SIG-M5 (cell line): ENCODE measurements at regions not wholly inside any gene's neighbourhood (a gene's known extent, or its start where the extent isn't known, plus 50 kb on each side); places are given as distances from the start of the nearest gene placed in this dataset.
"Not testable (repeated sequence)": the region's sequence is repeated elsewhere in the genome, so short reads cannot be mapped to it uniquely, and the experiment has no call there.

Experiments
- DNase-seq: peaks from one replicate; lab custom pipeline; 2025; lab: John Stamatoyannopoulos, UW

GRCh38 chr6:11486959-11487358 is 50.6 kb upstream of the TMEM170B start:
- no peak for DNase-seq

- no peak for DNase-seq
Measured at GRCh38 chr6:11486486-11486885, 51.1 kb upstream of the TMEM170B start.

- DNase-seq: no peak
Measured at GRCh38 chr6:11486051-11486450, 51.5 kb upstream of the TMEM170B start.

GRCh38 chr6:11485271-11485670 is 52.3 kb upstream of the TMEM170B start:
- DNase-seq: no peak

GRCh38 chr6:11484441-11484840 is 53.1 kb upstream of the TMEM170B start:
- no peak for DNase-seq

GRCh38 chr6:11482616-11483015 is 54.9 kb upstream of the TMEM170B start:
- DNase-seq: no peak

- DNase-seq: no peak
Measured at GRCh38 chr6:11480541-11480940, 57.0 kb upstream of the TMEM170B start.

GRCh38 chr6:11479296-11479695 is 58.3 kb upstream of the TMEM170B start:
- DNase-seq: no peak

- no peak for DNase-seq
Measured at GRCh38 chr6:11478586-11478985, 59.0 kb upstream of the TMEM170B start.

GRCh38 chr6:11475016-11475415 is 62.5 kb upstream of the TMEM170B start:
- no peak for DNase-seq

GRCh38 chr6:11473008-11473740 is 64.4 kb upstream of the TMEM170B start:
- DNase-seq: no peak

- no peak for DNase-seq
Measured at GRCh38 chr6:11471261-11471660, 66.3 kb upstream of the TMEM170B start.

GRCh38 chr6:11469684-11470083 is 67.9 kb upstream of the TMEM170B start:
- no peak for DNase-seq

- DNase-seq: not testable (repeated sequence)
Measured at GRCh38 chr6:11468271-11468670, 69.3 kb upstream of the TMEM170B start.

- DNase-seq: no peak
Measured at GRCh38 chr6:11467364-11467763, 70.2 kb upstream of the TMEM170B start.

- no peak for DNase-seq
Measured at GRCh38 chr6:11463398-11463780, 74.2 kb upstream of the TMEM170B start.

GRCh38 chr6:11462742-11463397 is 74.7 kb upstream of the TMEM170B start:
- DNase-seq: peak; percentile 38

GRCh38 chr6:11460837-11461661 is 76.5 kb upstream of the TMEM170B start:
- no peak for DNase-seq

- no peak for DNase-seq
Measured at GRCh38 chr6:11460001-11460668, 77.4 kb upstream of the TMEM170B start.

- DNase-seq: no peak
Measured at GRCh38 chr6:11459079-11459610, 78.4 kb upstream of the TMEM170B start.

- DNase-seq: no peak
Measured at GRCh38 chr6:11458509-11458908, 79.0 kb upstream of the TMEM170B start.

GRCh38 chr6:11457422-11457821 is 80.1 kb upstream of the TMEM170B start:
- not testable (repeated sequence) for DNase-seq
